HG03469 (cell line): ENCODE measurements at regions not wholly inside any gene's neighbourhood (a gene's known extent, or its start where the extent isn't known, plus 50 kb on each side); places are given as distances from the start of the nearest gene placed in this dataset.
"Not testable (repeated sequence)": the region's sequence is repeated elsewhere in the genome, so short reads cannot be mapped to it uniquely, and the experiment has no call there.

ENCODE experiments used
- ATAC-seq: cut with Tn5 transposase; IDR thresholded peaks from one replicate; pipeline ENCODE4 v1.9.1; 2021; ENCODE audit warnings: mild to moderate bottlenecking, moderate library complexity, moderate number of reproducible peaks; ENCODE audit not compliant: unreplicated experiment

GRCh38 chr15:70578196-70578595 is 185.2 kb downstream of the UACA start:
- no peak for ATAC-seq

GRCh38 chr15:70576696-70577095 is 186.7 kb downstream of the UACA start:
- no peak for ATAC-seq

GRCh38 chr15:70576276-70576675 is 187.1 kb downstream of the UACA start:
- no peak for ATAC-seq

- no peak for ATAC-seq
Measured at GRCh38 chr15:70575231-70576226, 187.8 kb downstream of the UACA start.

GRCh38 chr15:70574325-70574724 is 189.0 kb downstream of the UACA start:
- ATAC-seq: not testable (repeated sequence)

- ATAC-seq: no peak
Measured at GRCh38 chr15:70573121-70573850, 190.1 kb downstream of the UACA start.

GRCh38 chr15:70569714-70570231 is 193.6 kb downstream of the UACA start:
- ATAC-seq: no peak

GRCh38 chr15:70569091-70569713 is 194.2 kb downstream of the UACA start:
- no peak for ATAC-seq

GRCh38 chr15:70566989-70567388 is 196.4 kb downstream of the UACA start:
- no peak for ATAC-seq

- no peak for ATAC-seq
Measured at GRCh38 chr15:70566047-70566835, 197.1 kb downstream of the UACA start.

GRCh38 chr15:70563561-70564095 is 199.7 kb downstream of the UACA start:
- ATAC-seq: no peak

GRCh38 chr15:70562906-70563305 is 200.5 kb downstream of the UACA start:
- no peak for ATAC-seq

GRCh38 chr15:70561885-70562284 is 201.5 kb downstream of the UACA start:
- no peak for ATAC-seq

GRCh38 chr15:70560617-70561328 is 202.6 kb downstream of the UACA start:
- no peak for ATAC-seq

- ATAC-seq: no peak
Measured at GRCh38 chr15:70559265-70560239, 203.8 kb downstream of the UACA start.

GRCh38 chr15:70558406-70559264 is 204.7 kb downstream of the UACA start:
- no peak for ATAC-seq

GRCh38 chr15:70557521-70558258 is 205.7 kb downstream of the UACA start:
- ATAC-seq: no peak
